ENCODE measurements at regions not wholly inside any gene's neighbourhood (a gene's known extent, or its start where the extent isn't known, plus 50 kb on each side); places are given as distances from the start of the nearest gene placed in this dataset.

- TF ChIP-seq CTCF (conservative IDR thresholded peaks at IDR 0.05; ENCODE audit: low read length), result no peak
- no peak for TF ChIP-seq EZH2phosphoT487 (IDR thresholded peaks at IDR 0.05; ENCODE audit: borderline replicate concordance, low read depth, low read length)
Observed at GRCh38 chr16:65301029-65301428, 179.2 kb upstream of the CDH11 start.
